GM18498 (cell line): ENCODE measurements at regions not wholly inside any gene's neighbourhood (a gene's known extent, or its start where the extent isn't known, plus 50 kb on each side); places are given as distances from the start of the nearest gene placed in this dataset.
"Not testable (repeated sequence)": the region's sequence is repeated elsewhere in the genome, so short reads cannot be mapped to it uniquely, and the experiment has no call there.

Source experiments
- ATAC-seq: cut with Tn5 transposase; IDR thresholded peaks from one replicate; pipeline ENCODE4 v1.9.1; 2021; ENCODE audit warnings: mild to moderate bottlenecking, moderate library complexity; ENCODE audit not compliant: unreplicated experiment

GRCh38 chrX:89350024-89350423 lies 571.7 kb upstream of the TGIF2LX start:
- not testable (repeated sequence) for ATAC-seq

- ATAC-seq = not testable (repeated sequence)
Observed at GRCh38 chrX:89369904-89370303, 551.8 kb upstream of the TGIF2LX start.

GRCh38 chrX:89393004-89393403 lies 528.7 kb upstream of the TGIF2LX start:
- not testable (repeated sequence) for ATAC-seq

GRCh38 chrX:89402818-89403217 lies 518.9 kb upstream of the TGIF2LX start:
- peak; percentile 55 for ATAC-seq

- ATAC-seq = not testable (repeated sequence)
Observed at GRCh38 chrX:89405148-89405547, 516.6 kb upstream of the TGIF2LX start.

- ATAC-seq = not testable (repeated sequence)
Observed at GRCh38 chrX:89416930-89417329, 504.8 kb upstream of the TGIF2LX start.

GRCh38 chrX:89432652-89433231 lies 489.0 kb upstream of the TGIF2LX start:
- not testable (repeated sequence) for ATAC-seq
